Hematopoietic multipotent progenitor cell treated with erythropoietin and hydrocortisone succinate and interleukin-3 and kit ligand, for 17 days (in vitro differentiated cells): ENCODE measurements at regions not wholly inside any gene's neighbourhood (a gene's known extent, or its start where the extent isn't known, plus 50 kb on each side); places are given as distances from the start of the nearest gene placed in this dataset.

ENCODE experiments used
- DNase-seq: peaks from one replicate; pipeline ENCODE4 v3.0.0-alpha.2; 2015; ENCODE audit warnings: low spot score

DNA sequence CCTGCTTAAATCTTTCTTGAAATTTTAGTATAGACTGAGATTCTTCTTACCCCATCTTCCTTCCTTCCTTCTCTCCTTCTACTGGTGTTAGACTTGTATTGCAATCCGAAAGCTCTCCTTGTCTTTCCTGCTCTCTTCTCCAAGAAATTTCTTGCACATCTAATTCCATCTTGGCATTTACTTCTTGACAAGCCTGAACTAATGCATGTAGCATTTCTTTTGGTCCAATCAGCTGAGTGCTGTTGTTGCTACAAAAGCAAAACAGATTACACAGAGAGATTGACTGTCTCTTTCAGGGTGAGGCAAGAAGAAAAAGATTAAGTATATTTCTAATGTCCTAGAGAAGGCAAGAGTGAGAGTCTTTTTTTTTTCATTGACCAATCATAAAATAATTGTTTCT, 51.6 kb upstream of the MAP1B start:
- no peak for DNase-seq
